ENCODE measurements at regions not wholly inside any gene's neighbourhood (a gene's known extent, or its start where the extent isn't known, plus 50 kb on each side); places are given as distances from the start of the nearest gene placed in this dataset.
"Not testable (repeated sequence)": the region's sequence is repeated elsewhere in the genome, so short reads cannot be mapped to it uniquely, and the experiment has no call there.

DNA sequence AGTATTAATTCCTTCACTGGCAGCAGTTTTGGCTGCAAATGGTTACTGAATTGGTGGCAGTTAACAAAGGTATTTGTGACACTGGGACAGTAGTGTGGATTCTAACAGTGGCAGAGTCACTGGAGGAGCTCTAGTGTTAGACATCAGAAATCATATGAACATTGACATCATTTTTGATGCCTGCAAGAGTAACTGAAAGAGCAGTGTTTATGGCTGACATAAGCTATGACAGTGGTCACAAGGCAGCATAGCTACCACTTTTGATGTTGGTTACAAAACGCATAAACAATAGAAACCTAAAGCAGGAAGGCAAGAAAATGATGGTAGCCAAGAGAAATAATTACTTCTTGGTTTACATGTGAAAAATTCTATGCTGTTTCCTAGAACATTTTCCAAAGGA is 326.7 kb upstream of the MAN1A1 start:
- no peak for DNase-seq

DNA sequence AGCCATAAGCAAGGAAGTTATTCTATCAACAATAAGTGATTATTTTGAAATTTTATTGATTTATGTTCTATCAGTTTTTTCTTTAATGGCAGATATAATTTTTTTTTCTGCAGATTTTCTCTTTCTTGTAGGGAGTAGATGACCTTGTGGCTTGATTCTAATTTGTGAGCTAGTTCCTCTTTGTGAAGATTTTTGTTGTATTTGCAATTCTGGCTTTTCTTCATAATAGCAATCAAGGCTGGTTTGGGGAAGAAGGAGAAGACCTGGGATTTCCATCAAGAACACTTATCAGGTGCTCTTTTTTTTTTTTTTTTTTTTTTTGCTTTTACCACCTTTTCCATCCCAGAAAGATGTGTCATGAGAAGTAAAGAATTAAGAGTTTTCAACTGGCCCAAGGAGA is 324.2 kb upstream of the MAN1A1 start:
- DNase-seq: no peak

DNA sequence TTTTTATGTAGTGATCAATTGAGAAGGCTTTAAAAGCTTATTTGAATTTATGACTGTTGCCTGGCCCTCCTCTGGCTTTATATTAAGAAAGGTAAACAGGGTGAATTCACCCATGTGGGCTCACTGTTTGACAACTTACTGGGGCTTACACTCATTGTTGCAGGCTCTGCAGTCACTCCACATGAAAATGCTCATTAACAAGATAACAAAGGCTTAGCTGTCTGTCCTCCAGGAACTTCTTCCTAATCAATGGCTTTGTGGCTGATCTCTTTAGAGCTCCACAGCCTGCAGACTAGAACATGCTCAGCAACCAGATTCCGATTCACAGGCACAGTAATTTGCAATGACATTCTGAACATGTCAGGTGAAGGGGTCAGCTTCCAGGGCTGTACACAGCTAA is 323.2 kb upstream of the MAN1A1 start:
- no peak for DNase-seq

DNA sequence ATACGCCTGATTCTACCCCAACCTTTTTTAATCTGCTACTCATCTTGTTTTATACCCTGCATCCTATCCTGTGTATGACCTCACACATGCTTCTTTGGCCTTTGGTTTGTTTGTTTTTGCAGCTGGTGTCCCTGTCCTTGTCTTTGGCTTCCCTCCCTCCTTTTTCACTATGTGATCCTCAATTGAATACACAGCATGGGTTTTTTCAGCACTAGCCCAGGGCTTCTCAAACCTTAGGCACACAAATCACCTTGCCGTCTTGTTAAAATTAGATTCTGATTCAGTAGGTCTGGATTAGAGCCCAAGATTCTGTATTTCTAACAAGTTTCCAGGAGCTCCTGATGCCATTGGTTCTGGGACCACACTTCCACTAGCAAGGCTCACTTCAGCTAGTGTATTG is 321.5 kb upstream of the MAN1A1 start:
- DNase-seq: no peak

DNA sequence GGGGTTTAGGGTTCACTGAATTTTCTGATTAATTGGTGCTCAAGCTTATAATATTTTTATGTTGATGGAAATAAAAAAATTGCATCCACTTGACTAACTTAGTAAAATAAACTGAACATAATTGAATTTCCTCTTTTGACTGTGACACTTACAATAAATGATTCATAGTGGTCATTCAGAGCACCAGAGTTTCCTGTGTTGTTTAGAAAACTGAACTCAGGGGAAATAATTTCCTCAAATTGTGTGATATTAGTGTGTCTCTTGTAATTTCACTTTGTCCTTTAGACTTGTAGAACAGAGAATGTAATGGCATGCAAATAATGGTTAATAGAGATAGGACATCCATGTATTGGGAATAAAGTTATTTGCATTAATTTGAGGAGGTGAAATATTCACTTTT is 319.7 kb upstream of the MAN1A1 start:
- DNase-seq: peak; percentile 26 to 29

DNA sequence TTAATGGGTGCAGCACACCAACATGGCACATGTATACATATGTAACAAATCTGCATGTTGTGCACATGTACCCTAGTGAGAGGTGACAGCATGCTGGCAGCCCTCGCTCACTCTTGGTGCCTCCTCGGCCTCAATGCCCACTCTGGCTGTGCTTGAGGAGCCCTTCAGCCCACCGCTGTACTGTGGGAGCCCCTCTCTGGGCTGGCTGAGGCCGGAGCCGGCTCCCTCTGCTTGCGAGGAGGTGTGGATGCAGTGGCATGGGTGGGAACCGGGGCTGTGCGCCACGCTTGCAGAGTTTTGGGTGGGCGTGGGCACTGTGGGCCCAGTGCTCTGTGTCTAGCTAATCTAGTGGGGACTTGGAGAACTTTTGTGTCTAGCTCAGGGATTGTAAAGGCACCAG is 315.9 kb upstream of the MAN1A1 start:
- DNase-seq: not testable (repeated sequence)

DNA sequence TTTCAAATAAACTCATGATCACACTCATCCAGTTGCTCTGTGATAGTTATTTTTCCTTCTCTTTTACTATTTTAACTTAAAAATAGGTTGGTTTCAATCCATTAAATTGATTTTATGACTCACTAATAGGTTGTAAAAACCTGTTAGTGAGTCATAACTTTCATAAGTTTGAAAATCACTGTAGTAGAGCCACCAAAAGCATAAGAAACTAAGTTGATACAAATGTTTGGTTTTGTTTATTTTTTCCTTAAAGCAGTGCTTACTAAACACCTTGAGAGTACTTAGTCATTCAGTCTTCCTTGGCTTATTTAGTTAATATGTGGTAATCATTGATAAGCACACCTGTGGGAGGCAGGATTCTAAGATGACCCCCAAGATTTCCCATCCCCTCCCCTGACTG is 312.1 kb upstream of the MAN1A1 start:
- DNase-seq: no peak

DNA sequence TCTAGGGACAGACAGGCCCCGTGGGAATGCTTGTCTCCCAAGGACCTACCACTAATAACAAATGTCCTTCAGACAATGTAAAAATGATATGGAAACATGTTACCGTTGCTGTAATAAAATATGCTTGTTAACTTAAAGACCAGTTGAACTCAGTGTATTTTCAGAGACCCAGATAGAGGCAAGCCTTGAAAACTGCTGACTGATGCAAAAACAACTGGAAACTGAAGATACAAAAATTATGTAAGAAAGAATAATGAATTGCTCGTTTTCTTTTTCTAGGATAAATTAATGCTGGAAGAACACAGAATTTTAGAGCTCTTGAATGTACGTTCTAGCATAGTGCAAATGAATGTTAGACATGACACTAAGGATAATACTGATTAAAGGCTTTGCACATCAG is 311.5 kb upstream of the MAN1A1 start:
- no peak for DNase-seq

DNA sequence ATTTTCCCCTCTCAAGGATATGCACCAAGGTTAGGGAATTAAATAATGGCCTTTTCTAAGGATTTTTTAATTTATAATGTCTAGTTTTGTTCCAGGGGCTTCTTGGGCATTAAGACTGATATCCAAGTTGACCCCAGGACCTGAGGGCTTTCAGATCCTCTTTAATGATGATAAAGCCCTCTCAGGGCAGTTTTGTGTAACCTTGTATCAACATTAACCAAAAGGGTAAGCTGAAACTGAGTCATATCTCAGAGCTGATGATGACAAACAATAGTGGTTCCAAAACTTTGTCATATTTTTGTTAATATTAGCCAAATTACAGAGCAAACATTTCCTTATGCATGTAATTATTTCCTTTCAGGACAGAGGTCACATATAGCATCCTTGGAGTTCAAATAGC is 309.4 kb upstream of the MAN1A1 start:
- no peak for DNase-seq

DNA sequence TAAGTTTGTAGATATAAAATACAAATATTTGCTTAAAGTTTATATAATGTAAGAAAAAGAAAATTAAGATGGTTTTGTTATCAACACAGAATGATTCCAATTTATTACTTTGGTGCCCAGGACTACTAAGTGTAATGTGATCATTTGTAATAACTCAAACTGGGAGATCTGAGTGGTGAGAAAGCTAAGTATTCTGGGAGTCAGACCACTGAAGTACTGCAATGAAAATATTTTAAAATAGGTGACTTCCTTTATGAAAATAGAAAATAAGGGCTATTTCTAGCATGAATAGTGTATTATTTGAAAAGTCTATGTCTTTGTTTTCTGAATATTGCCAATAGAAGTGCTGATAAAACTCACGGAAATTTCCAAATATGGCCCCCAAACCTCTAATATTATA is 305.6 kb upstream of the MAN1A1 start:
- no peak for DNase-seq

DNA sequence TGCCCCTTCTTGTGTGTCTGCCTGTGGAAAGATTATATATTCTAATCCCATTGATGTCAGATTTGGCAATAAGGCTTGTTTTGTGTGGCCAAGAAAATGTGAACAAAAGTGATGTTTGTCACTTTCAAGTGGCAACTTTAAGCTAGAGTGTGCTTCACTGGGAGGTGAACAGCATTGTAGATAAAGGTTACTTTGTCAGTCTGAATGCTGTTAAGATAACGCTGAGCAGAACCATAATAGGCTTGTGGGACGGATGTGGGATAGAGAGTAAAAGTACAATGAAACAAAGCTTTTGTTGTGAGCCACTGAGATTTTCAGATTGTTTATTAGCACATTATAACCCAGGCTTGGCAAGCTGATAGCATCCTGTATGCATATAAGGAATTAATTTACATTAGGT is 303.8 kb upstream of the MAN1A1 start:
- DNase-seq: no peak

DNA sequence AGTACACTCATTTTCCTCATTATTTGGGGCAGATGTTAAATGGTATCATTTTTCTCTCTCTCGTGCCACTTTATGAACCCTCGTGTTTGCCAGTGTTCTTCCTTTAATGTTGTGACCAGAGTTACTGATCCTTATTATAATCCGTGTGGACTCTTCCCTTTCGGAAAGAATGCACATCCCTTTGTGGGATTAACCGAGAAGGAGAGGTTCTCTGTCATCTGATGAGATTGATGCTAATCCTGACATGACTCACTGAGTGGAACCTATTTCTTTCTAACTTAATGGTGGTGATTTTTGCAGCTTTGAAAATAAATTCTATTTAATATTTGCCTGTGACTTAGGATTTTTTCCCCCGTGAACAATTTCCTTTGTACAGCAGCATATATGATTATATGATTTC is 300.0 kb upstream of the MAN1A1 start:
- no peak for DNase-seq

DNA sequence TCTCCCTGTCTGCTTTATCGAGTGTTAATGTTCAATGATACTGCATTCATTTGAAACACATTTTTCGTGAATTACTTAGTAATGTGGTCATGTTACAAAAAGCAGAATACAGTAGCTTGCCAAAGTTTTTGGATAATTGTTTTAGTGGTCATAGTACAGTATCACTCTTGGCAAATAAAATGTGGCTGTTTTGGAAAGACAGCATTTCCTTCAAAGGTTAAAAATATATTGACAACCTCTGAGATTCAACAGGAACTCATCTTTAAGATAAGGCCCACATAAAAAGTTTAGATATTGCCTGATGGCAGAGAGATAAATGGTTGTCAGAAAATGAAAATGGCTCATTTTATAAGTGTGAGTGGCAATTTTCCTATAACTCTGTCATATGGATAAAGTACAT is 297.7 kb upstream of the MAN1A1 start:
- DNase-seq: no peak

DNA sequence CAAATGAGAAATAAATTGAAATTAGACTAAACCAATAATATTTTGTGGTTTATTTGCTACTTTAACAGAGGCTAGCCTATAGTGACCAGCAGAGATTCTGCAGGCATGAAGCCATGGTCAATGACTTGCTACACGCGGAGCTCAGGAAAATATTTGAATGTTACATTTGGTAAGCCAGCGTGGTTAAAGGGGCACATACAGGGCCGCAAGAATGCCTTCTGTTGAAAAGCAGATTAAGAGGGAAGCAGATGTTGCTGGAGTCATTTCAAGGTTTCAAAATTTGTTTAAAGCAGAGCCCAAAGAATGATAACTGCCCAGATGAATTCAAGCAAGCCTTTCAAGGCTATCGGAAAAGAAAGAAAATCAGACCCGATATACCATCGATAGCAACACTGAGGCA is 294.3 kb upstream of the MAN1A1 start:
- DNase-seq: no peak

DNA sequence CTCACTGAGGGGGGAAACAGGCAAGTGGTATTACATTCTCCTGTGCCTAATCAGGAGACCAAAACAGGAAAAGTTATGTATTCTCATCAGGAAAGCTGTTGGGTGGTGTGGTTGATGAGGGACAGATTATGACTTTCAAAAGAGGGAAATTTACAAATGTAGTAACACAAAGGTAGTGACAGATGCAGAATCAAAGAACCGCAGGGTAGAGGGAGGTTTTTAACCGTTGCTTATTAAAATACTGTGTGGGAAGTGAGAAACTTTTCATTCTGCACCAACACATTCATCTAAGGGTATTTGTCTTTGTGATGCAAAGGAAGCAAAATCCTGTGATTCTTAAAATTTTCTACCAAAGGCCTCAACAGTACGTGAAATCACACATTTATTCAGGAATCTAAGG is 288.2 kb upstream of the MAN1A1 start:
- DNase-seq: no peak

DNA sequence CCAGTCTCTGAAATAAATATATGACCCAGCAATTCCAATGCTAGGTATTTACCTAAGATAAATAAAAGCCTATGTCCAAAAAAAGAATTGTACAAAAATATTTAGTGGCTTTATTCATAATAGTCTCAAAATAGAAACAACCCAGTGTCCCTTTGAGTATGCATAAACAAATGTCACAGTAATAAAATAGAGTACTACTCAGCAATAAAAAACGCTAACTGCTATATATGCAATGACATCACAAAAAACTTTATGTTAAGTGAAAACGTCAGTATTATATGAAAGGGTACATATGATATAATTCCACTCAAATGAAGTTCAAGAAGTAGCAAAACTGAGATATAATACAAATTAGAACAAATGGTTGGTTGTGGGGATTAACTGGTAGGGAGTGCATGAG is 286.5 kb upstream of the MAN1A1 start:
- DNase-seq: no peak

DNA sequence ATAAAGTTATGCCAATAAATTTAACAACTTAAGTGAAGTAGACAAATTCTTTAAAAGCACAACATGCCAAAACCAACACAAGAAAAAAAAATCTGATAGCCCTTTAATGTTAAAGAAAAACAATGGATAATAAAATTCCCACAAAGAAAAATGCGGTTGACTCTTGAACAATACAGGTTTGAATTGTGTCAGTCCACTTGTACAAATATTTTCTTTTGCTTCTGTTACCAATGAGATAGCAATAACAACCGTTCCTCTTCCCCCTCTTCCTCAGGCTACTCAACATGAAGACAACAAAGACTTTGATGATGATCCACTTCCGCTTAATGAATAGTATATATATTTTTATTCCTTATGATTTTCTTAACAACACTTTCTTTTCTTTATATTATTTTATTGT is 283.9 kb upstream of the MAN1A1 start:
- DNase-seq: no peak

DNA sequence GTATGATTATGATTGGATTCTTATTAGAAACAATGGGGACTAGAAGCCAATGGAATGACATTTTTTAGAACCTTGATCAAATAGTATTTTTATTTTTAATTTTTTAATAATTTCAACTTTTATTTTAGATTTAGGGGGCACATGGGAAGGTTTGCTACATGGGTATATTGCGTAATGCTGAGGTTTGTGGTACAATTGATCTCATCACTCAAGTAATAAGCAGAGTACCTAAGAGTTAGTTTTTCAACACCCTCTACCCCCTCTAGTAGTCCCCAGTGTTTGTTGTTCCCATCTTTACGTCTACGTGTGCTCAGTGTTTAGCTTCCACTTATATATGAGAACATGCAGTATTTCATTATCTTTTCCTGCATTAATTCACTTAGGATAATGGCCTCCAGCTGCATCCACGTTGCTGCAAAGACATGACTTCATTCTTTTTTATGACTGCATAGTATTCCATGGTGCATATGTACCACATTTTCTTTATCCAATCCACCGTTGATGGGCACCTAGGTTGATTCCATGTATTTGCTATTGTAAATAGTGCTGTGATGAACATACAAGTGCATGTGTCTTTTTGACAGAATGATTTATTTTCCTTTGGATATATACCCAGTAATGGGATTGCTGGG is 281.1 kb upstream of the MAN1A1 start:
- DNase-seq: no peak

DNA sequence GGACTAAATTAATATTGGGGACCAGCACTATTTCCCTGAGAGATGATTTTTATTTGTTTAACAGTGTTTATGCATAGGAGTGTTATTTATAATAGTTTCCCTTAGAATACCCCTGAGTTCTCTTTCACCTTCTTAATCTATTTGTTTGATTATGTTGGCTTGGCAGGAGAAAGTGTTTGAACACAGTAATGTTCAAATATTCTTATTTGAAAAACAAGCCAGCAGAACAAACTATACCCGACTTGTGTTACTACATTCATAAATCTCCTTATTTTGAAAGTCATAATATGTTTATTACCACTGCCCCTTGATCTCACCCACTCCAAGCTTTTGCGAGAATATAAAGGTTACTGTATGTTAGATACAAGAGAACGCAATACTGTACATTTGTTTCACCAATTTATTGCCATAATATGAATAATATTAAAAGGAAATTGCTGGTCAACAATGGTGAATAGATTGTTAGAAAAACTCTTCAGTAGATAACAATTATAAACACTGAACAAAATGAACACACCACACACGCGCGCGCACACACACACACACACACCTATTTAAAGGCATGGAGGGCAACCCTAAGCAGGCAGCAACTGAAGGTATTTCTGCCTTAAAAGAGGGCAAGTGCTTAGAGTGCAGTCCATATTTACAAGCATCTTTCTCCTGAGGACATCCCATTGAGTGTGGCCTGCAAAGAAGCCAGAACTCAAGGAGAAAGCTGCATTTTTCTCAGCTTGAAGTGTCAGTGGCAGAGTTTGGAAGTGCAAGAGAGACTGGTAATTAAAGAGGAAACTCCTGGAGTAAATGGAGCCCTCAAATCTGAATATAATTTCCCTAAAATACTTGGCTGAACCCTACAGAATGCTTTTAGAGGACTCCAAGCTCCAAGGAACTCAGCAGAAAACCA is 279.4 kb upstream of the MAN1A1 start:
- DNase-seq: peak in 1 of 2 experiments; percentile 6

DNA sequence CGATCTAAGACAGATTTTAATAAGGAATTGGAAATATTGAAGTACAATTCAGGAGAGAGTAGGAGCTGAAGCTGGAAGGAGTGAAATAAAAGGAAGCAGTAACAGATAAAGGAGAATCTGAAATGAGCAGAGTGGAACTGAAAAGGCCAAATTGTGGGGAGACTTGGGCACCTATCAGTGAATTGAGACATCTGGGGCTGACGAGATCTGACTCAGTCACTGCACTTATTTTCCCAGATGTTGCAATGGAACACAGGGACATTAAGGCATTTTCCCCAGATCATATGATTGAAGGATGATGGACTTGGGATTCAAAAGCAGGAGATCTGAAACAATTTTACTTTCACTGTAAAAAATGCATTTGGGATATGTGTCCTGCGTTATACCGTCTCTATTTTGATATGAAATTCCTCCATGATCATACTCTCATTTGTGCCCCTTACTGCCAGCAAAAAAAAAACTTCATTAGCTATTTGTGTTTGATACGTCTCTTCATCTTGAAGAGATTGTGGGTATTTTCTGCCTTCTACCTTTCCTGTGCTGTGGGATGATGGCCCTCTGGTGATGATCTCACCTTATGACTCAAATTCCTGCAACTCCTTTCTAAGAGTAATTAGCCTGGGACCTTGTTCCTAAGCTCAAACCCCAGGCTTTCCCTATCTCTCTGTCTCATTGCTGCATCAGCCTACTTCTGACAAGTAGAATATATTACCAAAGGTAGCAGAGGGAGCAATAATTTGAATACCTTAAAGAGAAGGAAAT is 278.5 kb upstream of the MAN1A1 start:
- no peak for DNase-seq

DNA sequence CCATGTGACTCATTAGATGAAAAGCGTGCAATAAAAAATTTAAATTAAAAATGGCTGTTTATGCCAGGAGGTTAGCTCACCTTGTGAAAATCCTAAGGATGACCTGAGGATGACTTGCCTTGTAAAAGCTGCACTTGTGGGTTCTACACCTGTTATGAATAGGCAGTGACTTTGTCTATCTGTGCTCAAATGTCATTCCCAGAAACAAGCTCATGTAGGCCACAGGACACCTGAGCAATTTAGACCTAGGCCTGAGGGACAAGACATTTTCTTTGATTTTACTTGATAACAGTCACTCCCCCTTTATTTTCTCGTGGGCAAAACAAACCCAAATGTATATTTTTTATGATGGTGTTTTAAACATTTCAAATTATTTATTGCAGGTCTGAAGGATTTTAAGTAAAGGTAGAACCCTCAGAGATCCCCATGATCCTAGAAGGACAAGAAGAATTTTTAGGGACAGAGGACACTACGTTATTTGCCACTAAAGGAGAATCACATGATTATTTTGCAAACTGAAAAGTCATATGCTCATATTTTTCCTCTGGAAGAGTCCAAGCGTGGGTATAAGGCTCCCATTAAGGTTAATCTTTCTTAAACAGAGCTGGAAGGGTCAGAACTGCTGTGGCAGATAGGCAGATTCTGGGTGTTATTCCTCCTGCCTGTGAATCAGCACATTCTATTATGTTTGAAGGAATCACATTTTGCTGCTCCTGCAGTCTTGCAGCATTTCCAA is 277.5 kb upstream of the MAN1A1 start:
- DNase-seq: no peak

DNA sequence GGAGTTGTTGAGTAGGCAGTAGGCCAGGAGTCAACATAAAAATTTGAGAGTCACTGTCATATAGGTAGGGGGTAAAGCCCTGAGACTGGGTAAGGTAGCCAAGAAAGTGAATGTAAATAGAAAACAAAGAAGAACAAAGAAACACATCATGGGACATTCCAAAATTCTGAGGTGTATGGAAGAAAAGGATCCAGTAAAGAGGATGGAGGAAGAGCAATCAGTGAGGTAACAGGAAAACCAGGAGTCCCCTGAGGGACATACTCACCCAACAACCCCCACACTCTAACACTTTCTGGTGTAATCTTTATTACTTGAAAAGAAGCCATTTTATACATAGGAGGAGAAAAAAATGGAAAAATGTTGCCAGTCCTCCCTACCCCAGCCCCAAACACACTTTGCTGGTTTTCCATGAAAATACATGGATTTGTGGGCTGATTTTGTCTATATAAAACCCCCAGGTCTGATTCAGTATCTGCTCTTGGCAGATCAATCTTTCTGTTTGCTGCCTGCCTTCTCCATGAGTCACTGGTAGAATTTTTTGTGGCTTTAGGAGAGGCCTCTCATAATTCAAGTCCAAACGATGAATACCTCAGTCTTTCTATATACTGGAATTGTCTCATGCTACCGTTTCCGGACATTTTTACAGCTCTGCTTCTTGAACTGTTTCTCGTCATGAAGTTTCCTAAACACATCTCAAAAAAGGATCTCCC is 271.4 kb upstream of the MAN1A1 start:
- DNase-seq: no peak

DNA sequence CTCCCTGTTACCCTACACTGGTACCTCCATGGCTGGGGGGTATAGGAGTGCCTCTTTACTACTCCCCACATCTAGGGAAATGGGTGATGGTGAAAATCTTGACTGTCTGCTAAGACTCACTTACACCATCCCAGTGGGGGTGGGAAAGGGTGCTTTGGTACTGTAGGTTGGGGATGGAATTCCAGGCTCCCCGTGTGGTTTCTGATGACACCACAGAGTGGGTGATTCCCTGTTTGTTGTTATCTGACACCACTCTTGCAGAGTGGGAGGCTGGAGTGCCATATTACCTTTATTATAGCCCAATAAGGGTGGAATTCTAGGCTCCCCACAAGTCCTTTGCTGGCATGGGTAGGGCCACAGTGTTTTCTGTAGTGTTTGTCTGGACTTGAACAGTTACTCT is 264.6 kb upstream of the MAN1A1 start:
- no peak for DNase-seq

All from Kasumi-1 (cell line).